Erythroblast (primary cell): ENCODE measurements at regions not wholly inside any gene's neighbourhood (a gene's known extent, or its start where the extent isn't known, plus 50 kb on each side); places are given as distances from the start of the nearest gene placed in this dataset.
A peak's percentile ranks its signal among the peaks of the same experiment; 100 is the strongest.

ENCODE experiments used
- DNase-seq, 2 experiments: peaks; one replicate each; lab custom pipeline; 2025; lab: John Stamatoyannopoulos, UW
- GATA1 ChIP-seq: IDR thresholded peaks from 2 replicates; pipeline ENCODE4 v1.6.1; 2011; ENCODE audit warnings: low read depth, mild to moderate bottlenecking, control low read depth, low read length, moderate library complexity
- POLR2A ChIP-seq: IDR thresholded peaks from 2 replicates; pipeline ENCODE4 v1.6.1; 2011; ENCODE audit warnings: mild to moderate bottlenecking, low read length

GRCh38 chr2:21310493-21310892 is 186.7 kb downstream of the TDRD15 start:
- no peak for TF ChIP-seq POLR2A
- no peak for TF ChIP-seq GATA1
- DNase-seq: no peak

- no peak for DNase-seq
- TF ChIP-seq POLR2A (no peak), GATA1 (no peak)
These were observed 190.6 kb downstream of the TDRD15 start for GRCh38 chr2:21314322-21314835.

- TF ChIP-seq GATA1: no peak
- no peak for TF ChIP-seq POLR2A
- DNase-seq: peak; percentile 56 to 77
These were observed 193.4 kb downstream of the TDRD15 start for GRCh38 chr2:21317131-21317530.

- TF ChIP-seq GATA1: no peak
- no peak for TF ChIP-seq POLR2A
- no peak for DNase-seq
These were observed 194.5 kb downstream of the TDRD15 start for GRCh38 chr2:21318263-21318662.

GRCh38 chr2:21326152-21326551 is 202.4 kb downstream of the TDRD15 start:
- TF ChIP-seq POLR2A: no peak
- TF ChIP-seq GATA1: no peak
- DNase-seq: no peak

- DNase-seq: no peak
- TF ChIP-seq POLR2A (no peak), GATA1 (no peak)
These were observed 204.4 kb downstream of the TDRD15 start for GRCh38 chr2:21328177-21328576.

- DNase-seq: no peak
- TF ChIP-seq POLR2A: no peak
- TF ChIP-seq GATA1: no peak
These were observed 207.1 kb downstream of the TDRD15 start for GRCh38 chr2:21330786-21331391.

- TF ChIP-seq POLR2A (no peak), GATA1 (no peak)
- DNase-seq: no peak
These were observed 208.0 kb downstream of the TDRD15 start for GRCh38 chr2:21331625-21332370.

- DNase-seq: no peak
- TF ChIP-seq GATA1 (no peak), POLR2A (no peak)
These were observed 209.3 kb downstream of the TDRD15 start for GRCh38 chr2:21332993-21333625.

GRCh38 chr2:21333684-21334083 is 209.9 kb downstream of the TDRD15 start:
- TF ChIP-seq POLR2A (no peak), GATA1 (no peak)

GRCh38 chr2:21346984-21347383 is 223.2 kb downstream of the TDRD15 start:
- TF ChIP-seq POLR2A (no peak), GATA1 (no peak)
- DNase-seq: no peak

More at GRCh38 chr2:21333684-21334083, 209.9 kb downstream of the TDRD15 start:
- DNase-seq: no peak

- TF ChIP-seq POLR2A: no peak
- TF ChIP-seq GATA1: no peak
These were observed 230.3 kb downstream of the TDRD15 start for GRCh38 chr2:21353879-21354679.

More at GRCh38 chr2:21353879-21354679, 230.3 kb downstream of the TDRD15 start:
- no peak for DNase-seq
